Stomach (tissue), 4 donors: ENCODE measurements at regions not wholly inside any gene's neighbourhood (a gene's known extent, or its start where the extent isn't known, plus 50 kb on each side); places are given as distances from the start of the nearest gene placed in this dataset.

Experiments used
- CTCF ChIP-seq, 7 experiments: fragments of 450-650 bp in 4 of 7; fragments of 200-600 bp in 3 of 7; sonication (generic) in 3 of 7; IDR thresholded peaks; one replicate each; pipeline ENCODE4 v1.5.1; 2016 to 2019; ENCODE audit warnings: antibody characterized with exemption in 7 of 7, control low read depth in 2 of 7, mild to moderate bottlenecking in 1 of 7
- POLR2A ChIP-seq, 4 donors: fragments of 450-650 bp; IDR thresholded peaks; one replicate each; pipeline ENCODE4 v1.6.1; 2016; ENCODE audit warnings: antibody characterized with exemption in 4 of 4, control low read depth in 2 of 4, mild to moderate bottlenecking in 1 of 4, moderate library complexity in 1 of 4

GRCh38 chr2:35220461-35220860 is 1135.1 kb upstream of the CRIM1 start:
- no peak for TF ChIP-seq CTCF (IDR thresholded peaks at IDR 0.05)
- TF ChIP-seq POLR2A (IDR thresholded peaks at IDR 0.05), result no peak
